Type B pancreatic cell (in vitro differentiated cells): ENCODE measurements at regions not wholly inside any gene's neighbourhood (a gene's known extent, or its start where the extent isn't known, plus 50 kb on each side); places are given as distances from the start of the nearest gene placed in this dataset.

Source experiments
- DNase-seq: peaks from one replicate; pipeline ENCODE4 v3.0.0; 2021; ENCODE audit warnings: mixed read lengths; ENCODE audit not compliant: unreplicated experiment; ENCODE audit errors: extremely low spot score
- H3K27ac Mint-ChIP-seq: 2 replicates; pipeline ENCODE4 v1.8.0; 2021; ENCODE audit warnings: mild to moderate bottlenecking, mixed read lengths
- H3K27me3 Mint-ChIP-seq: 2 replicates; pipeline ENCODE4 v1.8.0; 2021; ENCODE audit warnings: mixed read lengths
- H3K36me3 Mint-ChIP-seq: 2 replicates; pipeline ENCODE4 v1.8.0; 2021; ENCODE audit warnings: mixed read lengths
- H3K4me1 Mint-ChIP-seq: one replicate; pipeline ENCODE4 v1.8.0; 2021; ENCODE audit warnings: mixed read lengths; ENCODE audit not compliant: unreplicated experiment
- H3K4me3 Mint-ChIP-seq: 2 replicates; pipeline ENCODE4 v1.8.0; 2021; ENCODE audit warnings: mild to moderate bottlenecking, mixed read lengths
- H3K9me3 Mint-ChIP-seq: 2 replicates; pipeline ENCODE4 v1.8.0; 2021; ENCODE audit warnings: mixed read lengths
- CTCF ChIP-seq: fragments of 200-600 bp; sonication (generic); conservative IDR thresholded peaks from 2 replicates; pipeline ENCODE4 v1.5.0; 2021; ENCODE audit warnings: antibody characterized with exemption, mild to moderate bottlenecking

GRCh38 chr4:130524057-130524456 is 1428.1 kb downstream of the C4orf33 start:
- no peak for DNase-seq
- Mint-ChIP-seq H3K27ac (no peak overlapping the region), H3K4me3 (no peak overlapping the region), H3K4me1 (no peaks in the 10 kb centered on the region), H3K27me3 (no peaks in the 10 kb centered on the region), H3K9me3 (no peaks in the 10 kb centered on the region), H3K36me3 (no peaks in the 10 kb centered on the region)
- TF ChIP-seq CTCF = no peak

GRCh38 chr4:130530505-130530904 is 1434.6 kb downstream of the C4orf33 start:
- TF ChIP-seq CTCF = no peak
- no peak overlapping the region for H3K27ac Mint-ChIP-seq
- H3K27me3 Mint-ChIP-seq = no peaks in the 10 kb centered on the region
- no peaks in the 10 kb centered on the region for H3K4me1 Mint-ChIP-seq
- H3K4me3 Mint-ChIP-seq = no peak overlapping the region
- no peak for DNase-seq
- H3K36me3 Mint-ChIP-seq = no peaks in the 10 kb centered on the region
- no peaks in the 10 kb centered on the region for H3K9me3 Mint-ChIP-seq

GRCh38 chr4:130534651-130535050 is 1438.7 kb downstream of the C4orf33 start:
- no peaks in the 10 kb centered on the region for H3K4me1 Mint-ChIP-seq
- no peak for DNase-seq
- H3K9me3 Mint-ChIP-seq = no peaks in the 10 kb centered on the region
- TF ChIP-seq CTCF = no peak
- no peak overlapping the region for H3K27ac Mint-ChIP-seq
- H3K4me3 Mint-ChIP-seq = no peak overlapping the region
- no peaks in the 10 kb centered on the region for H3K27me3 Mint-ChIP-seq
- no peaks in the 10 kb centered on the region for H3K36me3 Mint-ChIP-seq

- Mint-ChIP-seq H3K36me3 (no peaks in the 10 kb centered on the region), H3K27ac (no peak overlapping the region), H3K27me3 (no peaks in the 10 kb centered on the region), H3K9me3 (no peaks in the 10 kb centered on the region), H3K4me1 (no peaks in the 10 kb centered on the region), H3K4me3 (no peak overlapping the region)
- DNase-seq = no peak
- TF ChIP-seq CTCF = no peak
Observed at GRCh38 chr4:130542953-130543352, 1447.0 kb downstream of the C4orf33 start.

- no peak overlapping the region for H3K27ac Mint-ChIP-seq
- H3K36me3 Mint-ChIP-seq = no peaks in the 10 kb centered on the region
- TF ChIP-seq CTCF = no peak
- H3K4me1 Mint-ChIP-seq = no peaks in the 10 kb centered on the region
- no peaks in the 10 kb centered on the region for H3K9me3 Mint-ChIP-seq
- H3K27me3 Mint-ChIP-seq = no peaks in the 10 kb centered on the region
- no peak overlapping the region for H3K4me3 Mint-ChIP-seq
- no peak for DNase-seq
Observed at GRCh38 chr4:130545171-130545570, 1449.2 kb downstream of the C4orf33 start.

GRCh38 chr4:130545596-130545995 is 1449.6 kb downstream of the C4orf33 start:
- H3K27me3 Mint-ChIP-seq = no peaks in the 10 kb centered on the region
- no peaks in the 10 kb centered on the region for H3K36me3 Mint-ChIP-seq
- no peak overlapping the region for H3K4me3 Mint-ChIP-seq
- H3K9me3 Mint-ChIP-seq = no peaks in the 10 kb centered on the region
- TF ChIP-seq CTCF = no peak
- DNase-seq = no peak
- no peak overlapping the region for H3K27ac Mint-ChIP-seq
- no peaks in the 10 kb centered on the region for H3K4me1 Mint-ChIP-seq
